Right hindlimb (tissue), 1 donor: ENCODE measurements at regions not wholly inside any gene's neighbourhood (a gene's known extent, or its start where the extent isn't known, plus 50 kb on each side); places are given as distances from the start of the nearest gene placed in this dataset.
"Not testable (repeated sequence)": the region's sequence is repeated elsewhere in the genome, so short reads cannot be mapped to it uniquely, and the experiment has no call there.

Experiments
- DNase-seq: peaks from one replicate; pipeline ENCODE4 v3.0.0-alpha.2; 2018

GRCh38 chr7:4527988-4528636, 154.0 kb upstream of the FOXK1 start:
- DNase-seq = no peak

- DNase-seq = no peak
Measured at GRCh38 chr7:4531236-4531635, 150.9 kb upstream of the FOXK1 start.

DNA sequence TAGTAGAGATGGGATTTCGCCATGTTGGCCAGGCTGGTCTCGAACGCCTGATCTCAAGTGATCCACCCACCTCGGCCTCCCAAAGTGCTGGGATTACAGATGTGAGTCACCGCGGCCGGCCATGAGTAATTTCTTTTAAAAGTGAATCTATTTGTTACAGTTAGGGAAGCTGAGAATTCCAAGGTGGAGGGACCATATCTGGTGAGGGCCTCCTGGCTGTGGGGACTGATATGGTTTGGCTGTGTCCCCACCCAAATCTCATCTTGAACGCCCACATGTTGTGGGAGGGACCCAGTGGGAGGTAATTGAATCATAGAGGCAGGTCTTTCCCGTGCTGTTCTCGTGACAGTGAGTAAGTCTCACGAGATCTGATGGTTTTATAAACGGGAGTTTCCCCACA, 148.8 kb upstream of the FOXK1 start:
- DNase-seq = not testable (repeated sequence)

- peak; percentile 21 for DNase-seq
Measured at GRCh38 chr7:4549681-4550080, 132.4 kb upstream of the FOXK1 start.

GRCh38 chr7:4550117-4550516, 132.0 kb upstream of the FOXK1 start:
- no peak for DNase-seq

- DNase-seq = no peak
Measured at GRCh38 chr7:4552985-4553384, 129.1 kb upstream of the FOXK1 start.

GRCh38 chr7:4556868-4557793, 125.0 kb upstream of the FOXK1 start:
- DNase-seq = no peak

DNA sequence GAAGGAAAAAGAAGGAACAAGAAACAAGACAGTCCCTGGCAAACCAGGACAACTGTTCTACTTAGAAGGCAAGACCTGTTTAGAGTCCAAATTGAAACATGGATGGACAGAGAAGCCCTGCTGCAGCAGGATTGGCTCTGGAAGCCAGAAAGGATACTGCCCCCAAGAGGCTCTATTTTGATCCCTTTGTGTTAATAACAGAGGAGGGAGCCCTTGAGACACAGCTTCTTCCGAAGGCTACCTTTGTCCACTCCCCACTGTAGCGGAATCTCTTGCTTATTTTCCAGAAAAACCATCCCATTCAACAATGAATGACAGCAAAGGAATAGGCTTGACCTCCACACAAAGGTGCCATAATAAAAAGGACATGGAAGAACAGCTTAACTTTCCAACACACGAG, 120.3 kb upstream of the FOXK1 start:
- no peak for DNase-seq

- DNase-seq = no peak
Measured at GRCh38 chr7:4566714-4567113, 115.4 kb upstream of the FOXK1 start.

DNA sequence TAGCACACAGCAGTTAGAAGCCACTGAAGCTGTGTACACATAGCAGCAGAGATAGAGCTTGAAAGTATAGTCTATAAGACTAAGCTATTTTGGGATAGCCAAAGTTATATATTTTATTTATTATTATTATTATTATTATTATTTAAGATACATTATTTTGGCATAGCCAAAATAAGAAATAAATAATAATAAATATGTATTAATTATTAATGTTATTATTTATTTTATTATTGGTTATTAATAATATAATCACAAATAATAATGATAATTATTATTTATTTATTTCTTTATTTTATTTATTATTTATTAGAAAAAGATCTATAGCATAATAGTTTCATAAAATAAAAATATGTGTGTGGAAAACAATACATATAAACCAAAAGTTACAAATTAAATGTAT, 107.2 kb upstream of the FOXK1 start:
- DNase-seq = no peak

- no peak for DNase-seq
Measured at GRCh38 chr7:4575254-4575653, 106.8 kb upstream of the FOXK1 start.

DNA sequence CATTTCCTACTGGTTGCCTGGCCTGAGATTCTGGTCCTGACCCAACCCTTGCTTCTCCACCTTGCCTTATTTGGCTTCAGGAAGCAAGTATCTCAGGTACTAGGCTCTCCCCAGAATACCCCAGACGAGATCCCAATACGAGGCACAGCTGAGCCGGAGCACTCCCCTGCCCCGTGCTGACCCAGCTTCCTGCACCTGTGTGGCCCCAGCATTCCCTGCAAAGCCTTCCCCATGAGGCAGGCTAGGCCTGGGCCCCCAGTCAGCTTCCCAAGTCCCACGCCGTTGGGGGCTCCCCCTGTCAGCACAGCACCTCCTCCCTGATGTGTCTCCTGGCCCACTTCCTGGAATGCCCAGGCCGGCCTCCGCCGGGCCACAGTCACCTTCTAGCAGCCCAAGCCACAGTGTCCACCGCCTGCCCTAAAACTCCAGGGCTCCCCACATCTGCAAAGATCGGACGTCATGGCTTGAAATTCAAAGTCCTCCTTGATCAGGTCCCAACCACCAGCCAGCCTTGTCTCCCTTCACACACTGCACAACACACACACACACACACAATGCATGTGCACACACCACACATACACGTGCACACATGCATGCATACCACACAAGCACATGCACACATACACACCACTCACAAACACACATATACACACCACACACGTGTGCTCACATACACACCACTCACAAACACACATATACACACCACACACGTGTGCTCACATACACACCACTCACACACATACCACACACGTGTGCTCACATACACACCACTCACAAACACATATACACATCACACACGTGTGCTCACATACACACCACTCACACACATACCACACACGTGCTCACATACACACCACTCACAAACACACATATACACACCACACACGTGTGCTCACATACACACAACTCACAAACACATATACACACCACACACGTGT, 78.9 kb upstream of the FOXK1 start:
- no peak for DNase-seq

DNA sequence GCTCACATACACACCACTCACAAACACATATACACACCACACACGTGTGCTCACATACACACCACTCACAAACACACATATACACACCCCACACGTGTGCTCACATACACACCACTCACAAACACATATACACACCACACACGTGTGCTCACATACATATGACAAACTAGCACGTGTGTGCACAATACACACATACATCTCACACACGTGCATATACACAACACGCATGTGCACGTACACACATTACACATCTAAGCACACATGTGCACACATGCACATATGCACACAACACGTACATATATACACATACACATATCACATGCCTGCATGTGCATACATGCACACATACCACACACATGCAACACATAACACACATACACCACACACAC, 78.3 kb upstream of the FOXK1 start:
- DNase-seq = no peak

DNA sequence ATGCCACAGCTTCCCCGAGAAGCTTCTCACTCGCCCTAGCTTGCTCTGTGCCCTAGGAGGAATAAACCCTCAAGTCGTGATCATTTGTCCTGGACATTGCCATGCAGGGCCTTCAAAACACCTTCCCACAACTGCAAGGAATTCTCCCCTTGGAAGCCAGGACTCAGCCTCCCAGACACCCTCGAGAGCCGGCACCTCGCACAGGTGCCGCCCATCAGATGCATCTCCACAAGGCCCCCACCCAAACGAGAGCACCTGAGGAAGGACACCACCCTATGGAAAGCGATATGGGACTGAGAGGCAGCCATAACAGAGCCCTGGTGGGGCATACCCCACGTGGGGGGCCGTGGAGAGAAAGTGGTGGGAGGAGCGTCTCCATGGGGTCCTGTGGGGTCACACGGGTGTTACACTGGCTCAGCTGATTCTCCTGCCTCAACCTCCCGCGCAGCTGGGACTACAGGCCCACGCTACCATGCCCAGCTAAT, 77.6 kb upstream of the FOXK1 start:
- DNase-seq = no peak

GRCh38 chr7:4606797-4607196, 75.3 kb upstream of the FOXK1 start:
- DNase-seq = no peak

DNA sequence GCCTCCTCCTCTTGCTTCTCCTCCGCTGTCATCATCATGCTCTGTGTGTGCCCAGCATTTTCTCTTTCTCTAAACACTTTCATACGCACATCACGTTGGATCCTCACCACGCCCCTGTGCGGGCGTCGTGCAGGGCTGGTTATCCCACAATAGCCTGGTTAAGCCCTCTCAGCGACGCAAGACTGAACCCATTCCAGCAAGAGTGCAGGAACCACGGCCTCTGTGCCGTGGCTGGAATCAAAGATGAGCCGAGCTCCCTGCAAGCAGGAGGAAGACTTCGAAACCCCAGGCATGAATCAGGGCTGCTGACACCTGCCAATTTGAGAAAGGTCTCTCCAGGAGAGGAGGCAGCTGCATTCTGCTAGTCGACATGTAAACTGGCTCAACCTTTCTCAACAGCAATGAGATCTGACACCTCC, 74.8 kb upstream of the FOXK1 start:
- DNase-seq = no peak

GRCh38 chr7:4609576-4609975, 72.5 kb upstream of the FOXK1 start:
- DNase-seq = not testable (repeated sequence)

- peak; percentile 57 for DNase-seq
Measured at GRCh38 chr7:4610768-4611467, 71.2 kb upstream of the FOXK1 start.

DNA sequence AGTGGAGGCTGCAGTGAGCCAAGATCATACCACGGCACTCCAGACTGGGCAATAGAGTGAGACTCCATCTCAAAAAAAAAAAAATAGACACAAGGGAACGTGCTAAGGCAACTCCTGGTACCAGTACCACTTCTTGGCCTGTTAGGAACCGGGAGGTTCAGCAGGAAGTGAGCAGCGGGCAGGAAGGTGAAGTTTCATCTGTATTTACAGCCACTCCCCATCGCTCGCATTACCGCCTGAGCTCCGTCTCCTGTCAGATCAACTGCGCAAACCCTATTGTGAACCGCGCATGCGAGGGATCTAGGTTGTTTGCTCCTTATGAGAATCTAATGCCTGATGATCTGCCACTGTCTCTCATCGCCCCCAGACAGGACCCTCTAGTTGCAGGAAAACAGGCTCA, 69.9 kb upstream of the FOXK1 start:
- no peak for DNase-seq

DNA sequence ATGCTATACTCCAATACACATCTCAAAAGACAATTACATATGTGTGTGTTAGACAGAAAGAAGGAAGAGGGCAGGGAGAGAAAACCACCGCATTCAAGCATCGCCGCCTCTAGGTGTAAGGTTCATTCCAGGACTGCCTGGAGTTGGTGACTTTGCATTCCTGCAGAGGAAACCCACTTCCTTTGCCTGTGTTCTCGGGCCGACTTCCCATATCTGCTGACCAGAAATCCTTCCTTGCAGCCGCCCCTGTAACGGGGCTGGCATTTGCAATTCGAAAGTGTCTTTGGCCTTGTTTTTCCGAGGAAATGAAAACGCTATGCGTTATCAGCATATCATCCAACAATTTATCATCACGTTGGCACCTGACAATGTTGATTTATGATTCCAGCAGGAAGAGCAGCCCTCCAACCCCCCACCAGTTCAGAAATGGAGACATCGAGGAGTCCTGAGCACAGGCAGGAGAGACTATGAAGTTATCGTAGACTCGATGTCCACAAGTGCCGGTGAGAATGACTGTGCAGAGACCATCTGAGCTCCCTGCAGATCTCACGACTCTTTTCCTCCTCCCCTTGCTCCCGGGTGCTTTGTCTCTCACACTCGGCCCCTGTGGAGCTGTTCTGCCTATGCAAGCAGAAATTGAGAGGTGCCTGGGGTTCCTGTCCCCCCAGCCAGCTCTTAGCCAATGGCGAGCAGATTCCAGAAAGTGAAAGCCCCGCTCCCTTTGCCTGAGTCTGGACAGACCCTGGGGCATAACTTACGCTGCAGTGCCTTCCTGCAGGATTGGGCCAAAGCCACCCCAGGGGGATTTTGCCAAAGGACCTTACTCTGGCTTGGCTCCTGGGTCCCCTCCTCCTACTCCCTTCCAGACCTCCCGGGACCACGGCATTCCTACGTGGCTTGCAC, 68.9 kb upstream of the FOXK1 start:
- DNase-seq = peak; percentile 31

DNA sequence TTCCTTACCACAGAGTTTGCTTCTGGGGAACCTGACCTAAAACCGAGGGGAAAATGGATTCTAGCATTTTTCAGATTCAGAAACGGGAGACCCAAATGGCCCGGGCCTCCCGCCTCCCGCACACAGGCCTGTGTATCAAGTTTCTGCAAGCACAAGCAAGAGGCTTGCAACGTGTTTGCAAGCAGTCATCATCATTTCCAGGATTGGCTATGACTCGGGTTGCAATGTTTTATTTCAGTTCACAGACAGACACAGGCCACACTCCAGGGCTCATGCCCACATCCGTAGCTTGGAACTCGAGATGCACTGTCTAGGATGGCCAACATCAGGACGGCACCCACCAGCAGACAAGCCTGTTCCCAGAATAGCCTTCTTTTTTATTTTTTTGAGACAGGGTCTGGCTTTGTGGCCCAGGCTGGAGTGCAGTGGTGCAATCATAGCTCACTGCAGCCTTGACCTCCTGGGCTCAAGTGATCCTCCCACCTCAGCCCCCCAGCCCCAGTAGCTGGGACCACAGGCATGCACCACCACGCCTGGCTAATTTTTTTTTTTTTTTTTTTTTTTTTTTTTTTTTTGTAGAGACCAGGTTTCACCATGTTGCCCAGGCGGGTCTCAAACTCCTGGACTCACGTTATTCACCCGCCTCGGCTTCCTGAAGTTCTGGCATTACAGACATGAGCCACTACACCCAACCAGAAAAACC, 68.1 kb upstream of the FOXK1 start:
- peak; percentile 62 for DNase-seq
